HG03457 (cell line): ENCODE measurements at regions not wholly inside any gene's neighbourhood (a gene's known extent, or its start where the extent isn't known, plus 50 kb on each side); places are given as distances from the start of the nearest gene placed in this dataset.

Experiments
- ATAC-seq: cut with Tn5 transposase; IDR thresholded peaks from one replicate; pipeline ENCODE4 v1.9.1; 2021; ENCODE audit warnings: moderate number of reproducible peaks; ENCODE audit not compliant: unreplicated experiment

GRCh38 chr4:121439669-121440068 lies 58.9 kb upstream of the QRFPR start:
- ATAC-seq, result no peak
